Lung (tissue), 11 donors: ENCODE measurements at regions not wholly inside any gene's neighbourhood (a gene's known extent, or its start where the extent isn't known, plus 50 kb on each side); places are given as distances from the start of the nearest gene placed in this dataset.

Experiments
- ATAC-seq: fragments of 200-7000 bp; cut with Tn5 transposase; one replicate; pipeline ENCODE4 v1.9.1; 2020; ENCODE audit warnings: moderate number of reproducible peaks; ENCODE audit not compliant: insufficient read depth, low FRiP score
- DNase-seq, 3 donors: peaks; one replicate each; pipeline ENCODE4 v3.0.0-alpha.2; 2013 to 2017
- H3K27ac ChIP-seq, 2 donors: one replicate each; pipeline ENCODE4 v1.5.1; 2013; ENCODE audit warnings: mild to moderate bottlenecking in 2 of 2, moderate library complexity in 2 of 2, control low read depth in 1 of 2, inconsistent platforms in 1 of 2, low read depth in 1 of 2, low read length in 1 of 2
- H3K27me3 ChIP-seq, 3 donors: one replicate each; pipeline ENCODE4 v1.5.1; 2013; ENCODE audit warnings: low read length in 2 of 3; ENCODE audit not compliant: control insufficient read depth in 3 of 3, insufficient read depth in 3 of 3
- H3K36me3 ChIP-seq, 4 donors: one replicate each; pipeline ENCODE4 v1.5.1; 2013; ENCODE audit warnings: low read length in 4 of 4, mild to moderate bottlenecking in 1 of 4, moderate library complexity in 1 of 4; ENCODE audit not compliant: control insufficient read depth in 4 of 4, insufficient read depth in 4 of 4
- H3K4me1 ChIP-seq, 5 donors: one replicate each; pipeline ENCODE4 v1.5.1; 2013; ENCODE audit warnings: low read length in 5 of 5, mild to moderate bottlenecking in 2 of 5, moderate library complexity in 1 of 5; ENCODE audit not compliant: control insufficient read depth in 5 of 5, insufficient read depth in 5 of 5
- H3K4me3 ChIP-seq: one replicate; pipeline ENCODE4 v1.5.1; 2013; ENCODE audit warnings: mild to moderate bottlenecking, control low read depth, moderate library complexity
- H3K9ac ChIP-seq, 2 donors: one replicate each; pipeline ENCODE4 v1.5.1; 2013; ENCODE audit warnings: low read length in 2 of 2, control low read depth in 1 of 2; ENCODE audit not compliant: insufficient read depth in 1 of 2
- H3K9me3 ChIP-seq, 4 donors: one replicate each; pipeline ENCODE4 v1.5.1; 2013; ENCODE audit warnings: low read length in 3 of 4, mild to moderate bottlenecking in 1 of 4, moderate library complexity in 1 of 4; ENCODE audit not compliant: control insufficient read depth in 4 of 4, insufficient read depth in 3 of 4
- CTCF ChIP-seq: IDR thresholded peaks from 2 replicates; pipeline ENCODE4 v1.5.1; 2012; ENCODE audit warnings: mild to moderate bottlenecking; ENCODE audit errors: control extremely low read depth, extremely low read depth
- WGBS, 2 donors: extraction: QIAGEN DNeasy Blood & Tissue Kit; methylation state at CpG; one replicate each; pipeline ENCODE4 v1.1.7; 2013; 5-methylcytosine and 5-hydroxymethylcytosine counted together
- donor health status: control.
- donor health status: control.
- donor health status: Bipolar disorder and iron deficiency.
- donor health status: healthy.
- donor health status: DM: yes; HTN: yes; CAD: no.

- ATAC-seq = peak; percentile 78
- DNase-seq = no peak
These were observed 1601.9 kb upstream of the ADGRL3 start for GRCh38 chr4:59598330-59598618.

GRCh38 chr4:59608466-59608865 is 1591.7 kb upstream of the ADGRL3 start:
- no peak for DNase-seq
- Histone ChIP-seq H3K27me3 (no peaks in the 10 kb centered on the region), H3K9ac (no peak overlapping the region), H3K4me3 (no peak overlapping the region), H3K9me3 (no peaks in the 10 kb centered on the region), H3K36me3 (no peaks in the 10 kb centered on the region), H3K27ac (no peak overlapping the region), H3K4me1 (peaks cover 0 to 3% (median 0%) of the 10 kb centered on the region in 5 donors)
- no peak for TF ChIP-seq CTCF
- whole genome bisulfite sequencing, 2 donors = 67 to 71% methylated on average over 1 of the region's 1 CpG
- no peak for ATAC-seq

More at GRCh38 chr4:59598330-59598618, 1601.9 kb upstream of the ADGRL3 start:
- H3K27ac ChIP-seq = no peak overlapping the region
- WGBS, 2 donors = 73 to 74% methylated on average over 1 of the region's 1 CpG
- H3K9ac ChIP-seq = no peak overlapping the region
- no peaks in the 10 kb centered on the region for H3K9me3 ChIP-seq
- H3K4me3 ChIP-seq = no peak overlapping the region
- no peaks in the 10 kb centered on the region for H3K4me1 ChIP-seq
- no peaks in the 10 kb centered on the region for H3K27me3 ChIP-seq
- H3K36me3 ChIP-seq = no peaks in the 10 kb centered on the region
- TF ChIP-seq CTCF = no peak

- WGBS, 2 donors = 35 to 58% methylated on average over 1 of the region's 1 CpG
- H3K9ac ChIP-seq = no peak overlapping the region
- no peaks in the 10 kb centered on the region for H3K9me3 ChIP-seq
- ATAC-seq (peak; percentile 50), DNase-seq (no peak)
- H3K36me3 ChIP-seq = no peaks in the 10 kb centered on the region
- H3K4me1 ChIP-seq = peaks cover 0 to 3% (median 0%) of the 10 kb centered on the region in 5 donors
- H3K27me3 ChIP-seq = no peaks in the 10 kb centered on the region
- no peak for TF ChIP-seq CTCF
- no peak overlapping the region for H3K4me3 ChIP-seq
- no peak overlapping the region for H3K27ac ChIP-seq
These were observed 1587.9 kb upstream of the ADGRL3 start for GRCh38 chr4:59612235-59612634.

GRCh38 chr4:59615316-59615715 is 1584.8 kb upstream of the ADGRL3 start:
- TF ChIP-seq CTCF = no peak
- Histone ChIP-seq H3K27ac (no peak overlapping the region), H3K4me3 (no peak overlapping the region), H3K36me3 (no peaks in the 10 kb centered on the region), H3K27me3 (no peaks in the 10 kb centered on the region), H3K4me1 (no peaks in the 10 kb centered on the region), H3K9me3 (peaks cover 0 to 3% (median 0%) of the 10 kb centered on the region in 4 donors), H3K9ac (no peak overlapping the region)
- DNase-seq (no peak), ATAC-seq (no peak)
